Stimulated activated CD4-positive, alpha-beta T cell treated with anti-CD3 and anti-CD28 coated beads, Interleukin-1b, Interleukin-23, amount 100 ng/mL, for 24 hours (primary cell): ENCODE measurements at regions not wholly inside any gene's neighbourhood (a gene's known extent, or its start where the extent isn't known, plus 50 kb on each side); places are given as distances from the start of the nearest gene placed in this dataset.

ENCODE experiments used
- DNase-seq, 4 experiments: peaks; one replicate each; pipeline ENCODE4 v3.0.0-alpha.2; 2020; ENCODE audit warnings: low read depth in 4 of 4, low spot score in 1 of 4

GRCh38 chr3:101172516-101172915, 147.9 kb downstream of the IMPG2 start:
- DNase-seq: no peak

GRCh38 chr3:101171681-101172191, 148.6 kb downstream of the IMPG2 start:
- DNase-seq: peak in 1 of 4 experiments; percentile 1

- no peak for DNase-seq
Observed at GRCh38 chr3:101170806-101171558, 149.4 kb downstream of the IMPG2 start.

- DNase-seq: no peak
Observed at GRCh38 chr3:101170062-101170771, 150.2 kb downstream of the IMPG2 start.

- DNase-seq: no peak
Observed at GRCh38 chr3:101169516-101169915, 150.9 kb downstream of the IMPG2 start.

GRCh38 chr3:101167376-101167775, 153.0 kb downstream of the IMPG2 start:
- no peak for DNase-seq

GRCh38 chr3:101166150-101166549, 154.2 kb downstream of the IMPG2 start:
- no peak for DNase-seq

- DNase-seq: no peak
Observed at GRCh38 chr3:101163554-101163953, 156.8 kb downstream of the IMPG2 start.

- DNase-seq: no peak
Observed at GRCh38 chr3:101159478-101159877, 160.9 kb downstream of the IMPG2 start.

- DNase-seq: no peak
Observed at GRCh38 chr3:101158374-101158773, 162.0 kb downstream of the IMPG2 start.

- no peak for DNase-seq
Observed at GRCh38 chr3:101156787-101157345, 163.5 kb downstream of the IMPG2 start.

- no peak for DNase-seq
Observed at GRCh38 chr3:101155825-101156224, 162.6 kb upstream of the ABI3BP start.

GRCh38 chr3:101154401-101154800, 161.2 kb upstream of the ABI3BP start:
- DNase-seq: no peak

GRCh38 chr3:101151286-101151913, 158.2 kb upstream of the ABI3BP start:
- DNase-seq: no peak

GRCh38 chr3:101150504-101150903, 157.3 kb upstream of the ABI3BP start:
- DNase-seq: no peak

GRCh38 chr3:101149707-101150106, 156.5 kb upstream of the ABI3BP start:
- DNase-seq: no peak

GRCh38 chr3:101149251-101149650, 156.0 kb upstream of the ABI3BP start:
- no peak for DNase-seq

GRCh38 chr3:101148001-101148400, 154.8 kb upstream of the ABI3BP start:
- no peak for DNase-seq

- DNase-seq: no peak
Observed at GRCh38 chr3:101146946-101147345, 153.7 kb upstream of the ABI3BP start.

GRCh38 chr3:101144105-101144504, 150.9 kb upstream of the ABI3BP start:
- DNase-seq: no peak

- no peak for DNase-seq
Observed at GRCh38 chr3:101143012-101143411, 149.8 kb upstream of the ABI3BP start.

GRCh38 chr3:101142160-101142559, 148.9 kb upstream of the ABI3BP start:
- no peak for DNase-seq
